Heart left ventricle (tissue), 16 donors: ENCODE measurements at regions not wholly inside any gene's neighbourhood (a gene's known extent, or its start where the extent isn't known, plus 50 kb on each side); places are given as distances from the start of the nearest gene placed in this dataset.

Experiments
- ATAC-seq, 4 donors: fragments of 200-7000 bp; cut with Tn5 transposase; one replicate each; pipeline ENCODE4 v1.9.1; 2020 to 2022; ENCODE audit warnings: moderate library complexity in 4 of 4, mild to moderate bottlenecking in 3 of 4, moderate number of reproducible peaks in 1 of 4
- DNase-seq, 5 donors: peaks; one replicate each; pipeline ENCODE4 v3.0.0-alpha.2; 2020
- H3K27ac ChIP-seq, 12 donors: fragments of 200-600 bp; sonication (generic) in 4 of 12; one replicate each; pipeline versions ENCODE4 v1.5.0 to v1.8.0; 2016 to 2022; ENCODE audit warnings: mild to moderate bottlenecking in 2 of 12
- H3K27me3 ChIP-seq, 9 donors: fragments of 200-600 bp; sonication (generic) in 2 of 9; one replicate each; pipeline versions ENCODE4 v1.5.1 to v1.8.0; 2016 to 2022; ENCODE audit warnings: mild to moderate bottlenecking in 3 of 9
- H3K36me3 ChIP-seq, 9 donors: fragments of 200-600 bp; sonication (generic) in 2 of 9; one replicate each; pipeline versions ENCODE4 v1.5.0 to v1.8.0; 2018 to 2022; ENCODE audit warnings: mild to moderate bottlenecking in 2 of 9
- H3K4me1 ChIP-seq, 12 donors: fragments of 200-600 bp; sonication (generic) in 4 of 12; one replicate each; pipeline versions ENCODE4 v1.5.0 to v1.8.0; 2016 to 2022; ENCODE audit warnings: mild to moderate bottlenecking in 3 of 12
- H3K4me3 ChIP-seq, 12 donors: fragments of 200-600 bp; sonication (generic) in 4 of 12; one replicate each; pipeline versions ENCODE4 v1.5.0 to v1.8.0; 2017 to 2022; ENCODE audit warnings: mild to moderate bottlenecking in 9 of 12, moderate library complexity in 4 of 12
- H3K9me3 ChIP-seq, 12 donors: fragments of 200-600 bp; sonication (generic) in 4 of 12; one replicate each; pipeline versions ENCODE4 v1.5.0 to v1.8.0; 2016 to 2022; ENCODE audit warnings: mild to moderate bottlenecking in 1 of 12
- POLR2A ChIP-seq, 2 donors: fragments of 450-650 bp; IDR thresholded peaks; one replicate each; pipeline ENCODE4 v1.6.1; 2017; ENCODE audit warnings: antibody characterized with exemption in 2 of 2, mild to moderate bottlenecking in 2 of 2, moderate library complexity in 2 of 2
- WGBS, 4 donors: extraction: QIAGEN DNeasy Blood & Tissue Kit in 2 of 4; methylation state at CpG; one replicate each; pipeline versions ENCODE4 v1.1.5 to v1.1.7; 2013 to 2018; 5-methylcytosine and 5-hydroxymethylcytosine counted together
- intact Hi-C, 10 donors: fragments of 100-400 bp; cut with DNase I; formaldehyde crosslinking; loops; one replicate each; pipeline versions ENCODE4 v1.11.1 to v1.14.2; 2022
- TF ChIP-seq, protein P1 (sequence below), 12 donors: fragments of 200-600 bp; sonication (generic) in 4 of 12; IDR thresholded peaks; one replicate each; pipeline versions ENCODE4 v1.5.0 to v1.8.0; 2018 to 2022; ENCODE audit warnings: antibody characterized with exemption in 12 of 12, mild to moderate bottlenecking in 5 of 12
- donor health status: ischemic (EF 13 %, LVEDD 7.1; RV severe dilation, severe dysfunction).
- donor health status: healthy with polysubstance abuse.
- donor health status: DM: no; HTN: yes; CAD: no.
- donor health status: DM: no; HTN: no; CAD: no.
- donor health status: ischemic (EF 25% LVEDD 6.9; RV normal size, moderate dysfunction).
- donor health status: ischemic (EF 25% LVEDD 5.7; RV mildly dilated, moderate dysfunction).
- donor health status: healthy.
- donor health status: DM: yes; HTN: yes; CAD: no.
- donor health status: ischemic (EF 35%, LVEDD 5.7; RV mildly dilated, moderate dysfunction).
- donor health status: nonischemic (EF 11% LVEDD 7.7; RV severe dilation, severe dysfunction).
- donor health status: DM: yes; HTN: yes; CAD: no.
- donor health status: PGD.
- donor health status: ischemic (EF 29% LVEDD 5.4; RV normal size, mild dysfunction).
- donor health status: nonischemic (EF 23%, LVEDD 6.1; RV moderate dilation, normal function).

DNA sequence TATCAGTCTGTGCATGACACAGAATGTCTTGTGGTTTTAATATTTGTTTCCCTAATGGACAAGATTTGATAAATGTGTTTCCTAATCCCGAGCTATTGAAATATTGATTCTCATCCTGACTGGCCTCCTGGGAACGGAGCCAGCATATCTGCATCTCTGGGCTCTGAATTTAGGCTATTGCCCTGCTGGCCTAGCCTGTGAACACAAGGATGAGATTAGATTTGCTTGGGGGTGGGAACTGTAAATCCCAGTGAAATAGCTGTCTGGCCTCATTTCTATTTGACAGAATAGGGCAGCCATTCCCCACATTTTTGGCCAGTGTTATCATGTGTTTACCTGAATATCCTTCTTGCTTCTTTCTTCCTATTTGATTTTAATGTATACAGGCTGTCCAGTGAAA lies 198.4 kb upstream of the SOX4 start:
- H3K4me3 ChIP-seq, result no peak overlapping the region
- ATAC-seq, result no peak
- no peaks in the 10 kb centered on the region for H3K27me3 ChIP-seq
- no peaks in the 10 kb centered on the region for H3K36me3 ChIP-seq
- intact Hi-C loops, result no loop called here
- no peaks in the 10 kb centered on the region for H3K4me1 ChIP-seq
- H3K9me3 ChIP-seq, result no peaks in the 10 kb centered on the region
- H3K27ac ChIP-seq, result no peak overlapping the region
- TF ChIP-seq, protein P1, sequence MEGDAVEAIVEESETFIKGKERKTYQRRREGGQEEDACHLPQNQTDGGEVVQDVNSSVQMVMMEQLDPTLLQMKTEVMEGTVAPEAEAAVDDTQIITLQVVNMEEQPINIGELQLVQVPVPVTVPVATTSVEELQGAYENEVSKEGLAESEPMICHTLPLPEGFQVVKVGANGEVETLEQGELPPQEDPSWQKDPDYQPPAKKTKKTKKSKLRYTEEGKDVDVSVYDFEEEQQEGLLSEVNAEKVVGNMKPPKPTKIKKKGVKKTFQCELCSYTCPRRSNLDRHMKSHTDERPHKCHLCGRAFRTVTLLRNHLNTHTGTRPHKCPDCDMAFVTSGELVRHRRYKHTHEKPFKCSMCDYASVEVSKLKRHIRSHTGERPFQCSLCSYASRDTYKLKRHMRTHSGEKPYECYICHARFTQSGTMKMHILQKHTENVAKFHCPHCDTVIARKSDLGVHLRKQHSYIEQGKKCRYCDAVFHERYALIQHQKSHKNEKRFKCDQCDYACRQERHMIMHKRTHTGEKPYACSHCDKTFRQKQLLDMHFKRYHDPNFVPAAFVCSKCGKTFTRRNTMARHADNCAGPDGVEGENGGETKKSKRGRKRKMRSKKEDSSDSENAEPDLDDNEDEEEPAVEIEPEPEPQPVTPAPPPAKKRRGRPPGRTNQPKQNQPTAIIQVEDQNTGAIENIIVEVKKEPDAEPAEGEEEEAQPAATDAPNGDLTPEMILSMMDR (IDR thresholded peaks at IDR 0.05), result no peak
- TF ChIP-seq POLR2A (IDR thresholded peaks at IDR 0.05), result no peak
- no peak for DNase-seq
- 3 to 36% (median 31%) methylated on average over 2 of the region's 2 CpGs for WGBS, 4 donors

DNA sequence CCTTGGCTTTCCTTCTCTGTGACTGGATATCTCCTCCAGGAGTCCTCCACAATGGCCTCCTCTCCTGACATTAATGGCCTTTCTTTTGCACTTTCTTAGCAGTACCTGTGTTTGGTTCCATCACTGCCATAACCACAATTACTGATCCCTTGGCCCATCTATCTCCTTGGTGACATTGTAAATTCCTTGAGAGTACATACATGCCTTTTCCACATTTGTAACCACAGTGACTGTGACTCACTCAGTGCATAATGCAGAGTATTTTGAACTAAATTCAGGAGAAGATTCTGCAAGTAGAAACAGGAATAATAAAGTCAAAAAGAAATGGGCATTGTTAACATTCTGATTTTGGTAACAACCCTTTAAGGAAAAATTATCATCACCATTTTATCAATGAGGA lies 197.2 kb upstream of the SOX4 start:
- ATAC-seq, result no peak
- no peak for DNase-seq
- intact Hi-C loops, result no loop called here
- H3K4me1 ChIP-seq, result no peaks in the 10 kb centered on the region
- H3K27me3 ChIP-seq, result no peaks in the 10 kb centered on the region
- H3K9me3 ChIP-seq, result no peaks in the 10 kb centered on the region
- H3K4me3 ChIP-seq, result no peak overlapping the region
- TF ChIP-seq POLR2A (IDR thresholded peaks at IDR 0.05), result no peak
- TF ChIP-seq, protein P1 (IDR thresholded peaks at IDR 0.05), result no peak
- H3K27ac ChIP-seq, result no peak overlapping the region
- no peaks in the 10 kb centered on the region for H3K36me3 ChIP-seq

DNA sequence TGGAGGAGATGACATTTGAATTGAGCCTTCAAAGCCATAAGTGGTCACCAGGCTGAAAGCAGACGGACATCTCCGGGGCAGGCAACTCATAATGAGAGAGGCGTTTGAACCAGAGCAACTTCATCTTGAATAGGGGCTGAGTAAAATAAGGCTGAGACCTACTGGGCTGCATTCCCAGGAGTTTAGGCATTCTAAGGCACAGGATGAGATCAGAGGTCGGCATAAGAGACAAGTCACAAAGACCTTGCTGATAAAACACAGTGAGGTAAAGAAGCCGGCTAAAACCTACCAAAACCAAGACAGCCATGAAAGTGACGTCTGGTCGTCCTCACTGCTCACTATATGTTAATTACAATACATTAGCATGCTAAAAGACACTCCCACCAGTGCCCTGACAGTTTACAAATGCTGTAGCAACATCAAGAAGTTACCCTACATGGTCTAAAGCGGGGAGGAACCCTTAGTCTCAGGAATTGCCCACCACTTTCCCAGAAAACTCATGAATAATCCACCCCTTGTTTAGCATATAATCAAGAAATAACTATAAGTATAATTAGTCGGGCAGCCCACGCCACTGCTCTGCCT lies 194.7 kb upstream of the SOX4 start:
- Histone ChIP-seq H3K36me3 (no peaks in the 10 kb centered on the region), H3K4me1 (no peaks in the 10 kb centered on the region), H3K27me3 (no peaks in the 10 kb centered on the region), H3K9me3 (no peaks in the 10 kb centered on the region), H3K4me3 (no peak overlapping the region), H3K27ac (no peak overlapping the region)
- WGBS, 4 donors, result 87 to 92% (median 90%) methylated on average over 10 of the region's 10 CpGs
- intact Hi-C loops, result no loop called here
- no peak for TF ChIP-seq POLR2A (IDR thresholded peaks at IDR 0.05)
- TF ChIP-seq, protein P1 (IDR thresholded peaks at IDR 0.05), result no peak
- DNase-seq (no peak), ATAC-seq (no peak)

DNA sequence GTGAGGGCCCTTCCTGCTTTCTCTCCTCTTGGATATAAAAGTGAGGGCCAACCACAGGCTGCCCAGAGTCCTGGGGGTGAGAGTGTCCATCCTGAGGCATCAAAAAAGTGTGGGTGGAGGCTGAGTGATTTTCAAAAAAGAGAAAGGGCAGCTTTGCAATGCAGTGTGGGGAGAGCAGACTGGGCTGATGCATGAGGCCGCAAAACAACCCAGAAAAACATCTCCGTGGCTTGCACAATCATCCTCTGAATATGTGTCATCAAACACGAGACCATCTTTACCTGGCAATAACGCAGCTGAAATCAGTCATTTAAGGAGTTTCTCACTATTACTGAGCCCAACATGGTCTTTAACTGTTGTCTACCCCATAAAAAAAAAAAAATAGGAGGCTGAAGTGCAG lies 191.2 kb upstream of the SOX4 start:
- no peaks in the 10 kb centered on the region for H3K4me1 ChIP-seq
- no peak for DNase-seq
- 85 to 97% (median 91%) methylated on average over 4 of the region's 4 CpGs for WGBS, 4 donors
- H3K27ac ChIP-seq, result no peak overlapping the region
- H3K4me3 ChIP-seq, result no peak overlapping the region
- intact Hi-C loops, result no loop called here
- no peaks in the 10 kb centered on the region for H3K27me3 ChIP-seq
- no peaks in the 10 kb centered on the region for H3K36me3 ChIP-seq
- no peak for ATAC-seq
- no peak for TF ChIP-seq POLR2A (IDR thresholded peaks at IDR 0.05)
- TF ChIP-seq, protein P1 (IDR thresholded peaks at IDR 0.05), result no peak
- no peaks in the 10 kb centered on the region for H3K9me3 ChIP-seq
